ENCODE measurements at regions not wholly inside any gene's neighbourhood (a gene's known extent, or its start where the extent isn't known, plus 50 kb on each side); places are given as distances from the start of the nearest gene placed in this dataset.

DNA sequence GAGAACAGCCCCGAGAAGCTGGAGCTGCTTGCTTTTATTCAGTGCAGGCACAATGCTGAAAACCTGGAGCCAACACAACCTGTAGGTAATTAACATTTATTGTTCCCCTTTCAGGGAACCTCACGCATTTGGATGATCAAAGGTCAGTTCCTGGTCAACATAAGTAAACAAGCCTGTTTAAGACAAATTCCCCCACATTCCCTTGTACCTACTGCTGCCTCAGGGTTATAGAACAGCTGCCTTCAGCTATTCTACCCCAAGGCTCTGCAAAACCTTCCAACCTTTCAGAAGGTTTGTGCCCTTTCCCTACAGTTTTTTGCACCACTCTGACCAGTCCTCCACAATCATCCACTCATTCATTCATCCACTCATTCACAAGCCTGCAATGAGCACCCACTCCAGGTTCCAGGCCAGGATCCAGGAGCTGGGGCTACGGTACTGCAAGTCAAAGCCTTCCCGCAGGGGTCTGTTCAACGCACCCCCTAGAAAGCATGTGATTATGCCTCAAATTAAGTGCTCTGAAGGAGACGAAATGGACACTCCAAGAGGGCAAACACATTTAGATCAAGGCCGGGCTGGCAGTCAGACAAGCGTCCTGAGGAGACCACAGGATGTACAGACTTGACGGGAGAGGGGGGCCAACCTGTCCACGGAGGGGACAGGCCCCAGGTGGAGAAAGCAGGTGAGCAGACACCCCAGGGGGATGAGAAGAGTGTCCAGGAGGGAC is 683.9 kb downstream of the MATN1 start:
- no peak for DNase-seq

- DNase-seq = no peak
Measured at GRCh38 chr1:30038134-30039025, 685.0 kb downstream of the MATN1 start.

GRCh38 chr1:30037251-30038118 is 685.9 kb downstream of the MATN1 start:
- no peak for DNase-seq

GRCh38 chr1:30036666-30037065 is 686.7 kb downstream of the MATN1 start:
- DNase-seq = no peak

DNA sequence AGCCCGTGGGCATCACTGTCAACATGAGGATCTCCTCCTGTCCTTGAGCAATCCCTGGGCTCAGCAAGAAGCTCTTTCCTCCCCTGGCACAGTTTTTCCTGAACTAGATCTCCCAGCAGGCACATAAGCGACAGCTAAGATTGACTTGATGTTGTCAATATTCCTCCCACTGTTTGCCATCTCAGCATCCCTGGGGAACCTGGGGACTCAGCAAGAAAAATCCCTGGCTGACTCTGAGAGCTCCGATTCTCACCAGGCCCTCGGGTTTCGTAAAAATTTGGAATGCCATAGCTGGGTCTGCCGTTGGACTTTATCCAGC is 687.2 kb downstream of the MATN1 start:
- DNase-seq = no peak

DNA sequence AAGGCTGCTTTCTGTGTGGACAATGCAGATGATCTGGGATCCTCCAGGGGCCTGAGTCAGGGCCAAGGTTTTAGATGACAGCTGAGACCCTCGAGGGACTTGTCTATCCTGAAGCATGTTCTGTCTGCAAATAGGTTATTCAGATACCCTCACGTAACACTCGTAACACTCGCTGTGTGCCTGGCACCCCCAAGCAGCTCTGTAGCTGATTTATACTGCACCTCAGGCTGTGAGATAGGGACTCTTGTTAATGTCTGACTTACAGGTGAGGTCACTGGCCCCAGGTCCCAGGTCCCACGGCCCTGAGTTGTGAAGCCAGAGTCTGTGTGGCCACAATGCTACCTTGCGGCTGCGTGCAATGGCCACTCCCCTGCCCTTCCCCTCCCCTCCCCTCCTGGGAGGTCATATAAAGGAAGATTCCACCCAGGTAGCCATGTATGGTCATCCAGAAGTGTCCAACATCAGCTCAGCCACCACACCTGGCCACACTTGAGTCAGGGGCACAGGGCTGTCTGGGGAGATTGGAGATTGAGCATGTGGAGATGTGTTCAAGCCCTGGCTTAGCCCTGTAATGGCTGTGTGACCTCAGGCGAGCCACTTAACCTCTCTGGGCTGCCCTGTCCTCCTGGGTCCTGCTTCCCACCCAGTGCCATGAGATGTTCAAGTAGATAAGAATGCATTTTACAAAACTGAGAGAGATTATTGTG is 687.7 kb downstream of the MATN1 start:
- no peak for DNase-seq

- DNase-seq = no peak
Measured at GRCh38 chr1:30034627-30035521, 688.5 kb downstream of the MATN1 start.

DNA sequence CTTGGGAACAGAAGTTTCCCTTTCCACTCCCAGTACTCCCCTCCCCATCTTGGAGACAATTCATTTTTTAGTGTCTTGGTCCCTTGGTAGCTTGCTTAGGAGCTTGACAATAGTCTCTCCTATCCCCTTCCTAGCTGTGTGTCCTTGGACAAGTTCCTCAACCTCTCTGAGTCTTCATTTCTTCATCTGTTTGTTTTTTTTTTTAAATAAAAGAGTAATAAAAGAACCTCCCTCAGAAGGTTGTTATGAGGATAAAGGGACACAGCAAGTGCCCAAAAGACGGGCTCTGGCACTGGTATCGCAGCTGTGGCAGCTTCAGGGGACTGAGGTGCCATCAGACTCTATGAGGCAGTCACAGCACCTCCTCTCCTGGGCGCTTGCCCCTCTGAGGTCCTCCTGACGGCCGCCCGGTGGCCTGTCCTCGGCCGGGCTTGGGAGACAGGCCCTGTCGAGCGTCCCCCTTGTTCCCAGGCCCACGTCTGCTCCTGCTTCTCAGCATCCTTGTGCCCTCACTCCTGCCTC is 689.2 kb downstream of the MATN1 start:
- DNase-seq = no peak

GRCh38 chr1:30033256-30034104 is 689.9 kb downstream of the MATN1 start:
- no peak for DNase-seq

DNA sequence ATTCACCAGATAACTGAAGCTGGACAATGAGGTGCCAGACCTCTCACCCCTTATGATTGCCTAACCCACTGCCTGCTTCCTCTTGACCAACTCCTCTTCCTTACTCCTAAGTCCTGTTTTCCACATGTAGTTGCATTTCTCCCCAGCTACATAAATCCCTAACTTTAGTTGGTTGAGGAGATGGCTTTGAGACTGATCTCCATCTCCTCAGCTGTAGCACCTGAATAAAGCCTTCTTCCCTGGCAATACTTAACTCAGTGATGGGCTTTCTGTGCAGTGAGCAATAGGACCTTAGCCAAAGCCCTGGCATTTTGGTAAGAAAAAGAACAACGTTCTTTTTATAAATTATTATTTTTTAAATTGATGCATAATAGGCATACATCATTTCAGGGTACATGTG is 691.1 kb downstream of the MATN1 start:
- DNase-seq = no peak

DNA sequence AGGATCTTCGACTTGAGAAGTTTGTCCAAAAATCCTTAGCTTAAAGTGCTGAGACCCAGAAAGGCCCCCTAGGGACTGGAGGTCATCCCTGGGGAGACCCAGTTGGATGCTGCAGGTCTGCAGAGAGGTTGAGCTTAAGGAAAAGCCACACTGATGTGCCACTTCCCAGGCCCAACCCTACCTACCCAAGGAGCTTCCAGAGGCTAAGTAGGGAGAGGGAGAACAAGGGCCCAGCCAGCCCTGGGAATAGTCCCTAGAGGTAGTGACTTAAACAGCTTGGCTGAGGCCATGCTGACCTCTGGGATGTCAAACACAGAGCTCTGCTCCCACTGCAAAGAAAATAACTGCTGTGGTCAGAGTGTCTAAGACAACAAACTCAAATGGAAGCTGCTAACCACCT is 693.7 kb downstream of the MATN1 start:
- no peak for DNase-seq

- DNase-seq = no peak
Measured at GRCh38 chr1:30028939-30029338, 694.4 kb downstream of the MATN1 start.

DNA sequence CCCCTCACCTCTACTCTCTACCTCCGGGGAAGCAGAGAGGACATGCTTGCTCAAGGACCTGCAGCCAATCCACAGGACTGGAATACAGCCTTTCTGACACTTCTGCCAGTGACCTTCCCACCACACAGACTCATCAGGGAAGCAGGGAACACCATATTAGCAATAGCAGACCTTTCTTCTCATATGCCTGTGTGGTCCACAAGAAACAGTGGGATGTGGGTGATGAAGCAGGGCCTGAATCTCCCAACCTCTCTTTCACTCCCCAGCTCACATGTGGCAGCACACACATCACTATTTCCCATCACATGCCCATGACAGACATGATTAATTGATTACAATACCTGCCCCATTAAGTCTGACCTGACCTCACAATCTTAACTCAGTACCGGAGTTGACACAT is 695.1 kb downstream of the MATN1 start:
- no peak for DNase-seq

DNA sequence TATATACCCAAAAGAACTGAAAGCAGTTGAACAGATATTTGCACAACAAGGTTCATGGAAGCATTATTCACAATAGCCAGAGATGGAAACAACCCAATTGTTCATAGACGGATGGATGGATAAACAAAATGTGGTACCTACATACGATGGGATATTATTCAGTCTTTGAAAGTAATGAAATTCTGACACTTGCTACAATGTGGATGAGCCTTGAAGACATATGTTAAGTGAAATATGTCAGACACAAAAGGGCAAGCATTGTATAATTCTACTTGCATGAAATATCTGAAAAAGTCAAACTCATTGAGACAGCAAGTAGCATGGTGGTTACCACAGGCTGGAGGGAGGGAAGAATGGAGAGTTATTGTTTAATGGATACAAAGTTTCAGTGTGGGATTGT is 696.1 kb downstream of the MATN1 start:
- DNase-seq = no peak

DNA sequence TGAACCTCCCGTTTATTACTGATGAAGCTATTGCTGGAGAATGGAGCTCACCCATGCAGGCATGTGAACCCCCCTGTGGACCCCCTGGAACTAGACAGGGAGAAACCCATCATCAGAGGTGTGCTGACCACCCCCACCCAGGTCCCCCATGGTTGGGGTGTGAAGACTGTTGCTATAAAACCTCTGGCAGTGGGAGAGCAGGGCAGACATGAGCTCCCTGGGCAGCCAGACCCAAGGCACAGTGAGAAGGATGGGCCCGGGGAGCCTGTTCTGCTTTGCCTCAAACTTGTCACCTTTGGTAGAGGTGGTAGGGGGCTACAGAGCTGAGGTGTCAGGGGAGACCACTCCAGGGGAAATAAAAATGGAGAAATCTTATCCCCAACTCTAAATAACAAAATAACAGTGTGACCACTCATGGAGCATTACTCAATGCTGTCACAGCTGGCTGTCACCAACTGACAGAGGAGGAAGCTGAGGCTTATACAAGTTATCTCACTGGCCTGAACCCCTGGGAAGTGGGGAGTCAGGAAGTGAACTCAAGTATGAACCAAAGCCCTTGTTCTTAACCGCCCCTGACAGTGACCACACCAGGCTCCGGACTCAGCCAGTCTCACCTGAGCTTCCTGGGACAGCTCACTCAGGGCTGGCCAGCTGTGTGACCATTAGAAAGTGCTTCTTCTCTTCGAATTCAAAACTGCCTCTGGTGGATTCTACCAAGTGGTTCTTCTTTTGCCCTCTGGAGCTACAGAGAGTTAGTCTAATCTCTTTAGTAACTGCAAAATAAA is 698.8 kb downstream of the MATN1 start:
- DNase-seq = no peak

DNA sequence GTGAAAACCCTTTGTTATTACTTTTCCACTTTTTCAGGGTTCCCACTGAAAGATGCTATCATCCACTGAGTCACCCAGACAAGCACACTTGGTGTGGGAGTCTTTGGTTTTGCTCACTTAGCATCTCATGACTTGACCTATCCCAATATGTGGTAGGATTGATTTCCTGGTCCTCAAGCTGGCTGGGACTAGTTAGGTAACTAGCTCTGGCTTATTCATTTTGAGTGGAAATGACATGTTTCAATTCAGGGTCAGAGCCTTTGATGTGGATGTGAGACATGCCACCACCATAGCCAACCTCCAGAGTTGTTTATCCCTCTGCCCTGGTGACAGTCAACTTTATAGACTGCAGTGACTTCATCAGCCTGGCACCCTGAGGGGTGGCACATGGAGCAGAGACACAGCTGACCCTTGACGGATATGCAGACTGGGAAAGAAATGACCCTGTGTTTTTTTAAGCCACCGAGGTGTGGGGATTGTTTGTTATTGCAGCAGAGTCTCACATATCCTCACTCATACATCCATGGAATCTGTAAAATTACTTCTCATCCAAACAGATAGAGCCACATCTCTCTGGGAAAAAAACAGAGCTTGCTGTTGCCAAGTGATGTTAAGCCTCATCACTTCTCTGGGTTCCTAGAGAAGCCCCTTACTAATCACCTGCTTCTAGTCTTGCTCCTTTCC is 699.9 kb downstream of the MATN1 start:
- peak in 1 of 2 donors; percentile 44 for DNase-seq

- no peak for DNase-seq
Measured at GRCh38 chr1:30014031-30014430, 709.4 kb downstream of the MATN1 start.

- DNase-seq = no peak
Measured at GRCh38 chr1:30012455-30013440, 710.6 kb downstream of the MATN1 start.

All from inflammatory macrophage treated with lipopolysaccharide for 1 hour (primary cell).